Progenitor cell of endocrine pancreas (in vitro differentiated cells): ENCODE measurements at regions not wholly inside any gene's neighbourhood (a gene's known extent, or its start where the extent isn't known, plus 50 kb on each side); places are given as distances from the start of the nearest gene placed in this dataset.

ENCODE experiments used
- DNase-seq: peaks from one replicate; pipeline ENCODE4 v3.0.0; 2021; ENCODE audit warnings: low spot score; ENCODE audit not compliant: unreplicated experiment
- H3K27ac Mint-ChIP-seq: 2 replicates; pipeline ENCODE4 v1.8.0; 2021; ENCODE audit warnings: mild to moderate bottlenecking, moderate library complexity, mixed read lengths
- H3K27me3 Mint-ChIP-seq: 2 replicates; pipeline ENCODE4 v1.8.0; 2021; ENCODE audit warnings: mixed read lengths
- H3K36me3 Mint-ChIP-seq: 2 replicates; pipeline ENCODE4 v1.8.0; 2022; ENCODE audit warnings: mixed read lengths; ENCODE audit not compliant: insufficient read depth
- H3K4me1 Mint-ChIP-seq: 2 replicates; pipeline ENCODE4 v1.8.0; 2021; ENCODE audit warnings: low read depth, mixed read lengths
- H3K4me3 Mint-ChIP-seq: 2 replicates; pipeline ENCODE4 v1.8.0; 2021; ENCODE audit warnings: low read depth, mild to moderate bottlenecking, moderate library complexity, mixed read lengths
- H3K9me3 Mint-ChIP-seq: 2 replicates; pipeline ENCODE4 v1.8.0; 2021; ENCODE audit warnings: low read depth, mixed read lengths
- TF ChIP-seq, protein P1 (sequence below): fragments of 200-600 bp; sonication (generic); IDR thresholded peaks from one replicate; pipeline ENCODE4 v1.5.0; 2021; ENCODE audit warnings: antibody characterized with exemption, mild to moderate bottlenecking; ENCODE audit not compliant: unreplicated experiment

DNA sequence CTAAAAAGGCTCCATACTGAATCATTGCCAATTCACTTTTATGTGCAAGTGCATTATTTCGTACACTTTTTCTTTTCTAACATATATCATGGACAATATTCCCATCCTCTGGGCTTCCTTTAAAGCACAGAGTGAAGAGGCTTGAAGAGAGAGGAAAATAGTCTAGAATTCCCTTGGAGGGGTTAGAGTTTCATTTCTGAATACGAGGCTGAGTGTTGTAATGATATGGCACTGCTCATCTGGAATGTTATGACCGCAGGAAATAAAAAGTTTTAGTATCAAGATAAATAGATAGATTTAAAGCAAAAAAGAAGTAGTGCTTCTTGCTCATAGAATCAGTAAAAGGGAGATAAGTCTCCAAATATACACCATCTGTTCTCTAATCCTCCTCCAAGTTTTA is 412.3 kb upstream of the SLITRK1 start:
- H3K27ac Mint-ChIP-seq = no peak overlapping the region
- H3K9me3 Mint-ChIP-seq = peaks cover 17% of the 10 kb centered on the region
- H3K4me3 Mint-ChIP-seq = no peak overlapping the region
- TF ChIP-seq, protein P1, sequence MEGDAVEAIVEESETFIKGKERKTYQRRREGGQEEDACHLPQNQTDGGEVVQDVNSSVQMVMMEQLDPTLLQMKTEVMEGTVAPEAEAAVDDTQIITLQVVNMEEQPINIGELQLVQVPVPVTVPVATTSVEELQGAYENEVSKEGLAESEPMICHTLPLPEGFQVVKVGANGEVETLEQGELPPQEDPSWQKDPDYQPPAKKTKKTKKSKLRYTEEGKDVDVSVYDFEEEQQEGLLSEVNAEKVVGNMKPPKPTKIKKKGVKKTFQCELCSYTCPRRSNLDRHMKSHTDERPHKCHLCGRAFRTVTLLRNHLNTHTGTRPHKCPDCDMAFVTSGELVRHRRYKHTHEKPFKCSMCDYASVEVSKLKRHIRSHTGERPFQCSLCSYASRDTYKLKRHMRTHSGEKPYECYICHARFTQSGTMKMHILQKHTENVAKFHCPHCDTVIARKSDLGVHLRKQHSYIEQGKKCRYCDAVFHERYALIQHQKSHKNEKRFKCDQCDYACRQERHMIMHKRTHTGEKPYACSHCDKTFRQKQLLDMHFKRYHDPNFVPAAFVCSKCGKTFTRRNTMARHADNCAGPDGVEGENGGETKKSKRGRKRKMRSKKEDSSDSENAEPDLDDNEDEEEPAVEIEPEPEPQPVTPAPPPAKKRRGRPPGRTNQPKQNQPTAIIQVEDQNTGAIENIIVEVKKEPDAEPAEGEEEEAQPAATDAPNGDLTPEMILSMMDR = no peak
- no peaks in the 10 kb centered on the region for H3K27me3 Mint-ChIP-seq
- peaks cover 1% of the 10 kb centered on the region for H3K36me3 Mint-ChIP-seq
- H3K4me1 Mint-ChIP-seq = peaks cover 22% of the 10 kb centered on the region
- DNase-seq = no peak

DNA sequence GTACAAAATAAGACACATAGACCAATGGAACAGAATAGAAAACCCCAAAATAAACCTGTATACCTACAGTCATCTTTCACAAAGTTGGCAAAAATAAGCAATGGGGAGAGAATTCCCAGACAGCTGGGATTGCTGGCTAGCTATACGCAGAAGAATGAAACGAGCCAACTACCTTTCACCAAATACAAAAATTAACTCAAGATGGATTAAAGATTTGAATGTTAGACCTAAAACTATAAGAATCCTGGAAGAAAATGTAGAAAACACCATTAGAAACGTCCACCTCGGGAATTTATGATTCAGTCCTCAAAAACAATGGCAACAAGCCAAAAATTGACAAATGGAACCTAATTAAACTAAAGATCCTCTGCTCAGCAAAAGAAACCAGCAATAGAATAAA is 408.1 kb upstream of the SLITRK1 start:
- H3K27me3 Mint-ChIP-seq = no peaks in the 10 kb centered on the region
- DNase-seq = no peak

DNA sequence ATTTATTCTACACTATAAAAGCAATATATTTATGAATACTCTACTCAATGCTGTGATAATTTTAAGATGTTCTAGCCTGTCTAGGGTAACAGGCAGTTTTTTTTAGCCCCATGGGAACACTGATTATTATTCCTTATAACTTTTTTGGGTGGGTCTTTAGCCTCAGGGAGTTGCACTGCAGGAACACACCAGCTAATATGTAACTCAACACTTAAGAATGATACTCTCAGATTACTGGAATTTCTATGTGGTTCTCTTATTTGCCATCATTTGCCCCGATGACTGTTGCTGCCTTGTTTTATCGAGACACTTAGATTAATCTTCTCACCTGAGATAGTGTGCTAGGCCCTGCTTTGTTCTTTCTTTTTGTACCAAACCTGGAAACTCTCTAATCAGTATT is 396.9 kb upstream of the SLITRK1 start:
- peaks cover 4% of the 10 kb centered on the region for H3K4me1 Mint-ChIP-seq
- H3K4me3 Mint-ChIP-seq = no peak overlapping the region
- H3K27ac Mint-ChIP-seq = no peak overlapping the region
- H3K9me3 Mint-ChIP-seq = no peaks in the 10 kb centered on the region
- TF ChIP-seq, protein P1 = no peak
- no peak for DNase-seq
- no peaks in the 10 kb centered on the region for H3K36me3 Mint-ChIP-seq
- no peaks in the 10 kb centered on the region for H3K27me3 Mint-ChIP-seq

More for the DNA sequence above, 408.1 kb upstream of the SLITRK1 start:
- TF ChIP-seq, protein P1 = no peak
- Mint-ChIP-seq H3K4me3 (no peak overlapping the region), H3K36me3 (no peaks in the 10 kb centered on the region), H3K27ac (no peak overlapping the region), H3K4me1 (peaks cover 6% of the 10 kb centered on the region), H3K9me3 (peaks cover 4% of the 10 kb centered on the region)

DNA sequence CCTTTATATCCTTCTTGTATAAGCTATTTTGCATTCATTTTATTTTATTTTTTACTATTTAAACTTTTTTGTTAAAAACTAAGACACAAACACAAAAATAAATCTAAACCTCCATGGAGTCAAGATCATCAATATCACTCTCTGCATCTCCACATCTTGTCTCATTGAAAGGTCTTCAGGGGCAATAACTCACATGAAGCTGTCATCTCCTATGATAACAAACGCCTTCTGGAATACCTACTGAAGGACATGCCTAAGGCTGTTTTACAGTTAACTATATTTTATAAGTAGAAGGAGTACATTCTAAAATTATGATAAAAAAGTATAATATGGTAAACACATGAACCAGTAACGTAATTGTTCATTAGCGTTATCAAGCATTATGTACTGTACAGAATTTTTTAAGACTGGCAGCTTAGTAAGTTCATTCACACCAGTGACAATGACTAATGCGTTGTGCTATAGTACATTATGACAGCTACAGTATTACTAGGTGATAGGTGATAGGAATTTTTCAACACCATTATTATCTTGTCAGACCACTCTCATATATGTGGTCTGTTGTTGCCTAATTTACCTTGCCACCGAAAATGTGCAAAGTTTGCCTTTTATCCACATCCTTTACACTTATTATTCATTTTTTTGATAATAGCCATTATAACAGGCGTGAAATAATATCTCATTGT is 390.7 kb upstream of the SLITRK1 start:
- Mint-ChIP-seq H3K27me3 (no peaks in the 10 kb centered on the region), H3K36me3 (no peaks in the 10 kb centered on the region), H3K9me3 (no peaks in the 10 kb centered on the region), H3K4me1 (peaks cover 2% of the 10 kb centered on the region), H3K4me3 (no peak overlapping the region), H3K27ac (no peak overlapping the region)
- TF ChIP-seq, protein P1 = no peak
- DNase-seq = no peak

DNA sequence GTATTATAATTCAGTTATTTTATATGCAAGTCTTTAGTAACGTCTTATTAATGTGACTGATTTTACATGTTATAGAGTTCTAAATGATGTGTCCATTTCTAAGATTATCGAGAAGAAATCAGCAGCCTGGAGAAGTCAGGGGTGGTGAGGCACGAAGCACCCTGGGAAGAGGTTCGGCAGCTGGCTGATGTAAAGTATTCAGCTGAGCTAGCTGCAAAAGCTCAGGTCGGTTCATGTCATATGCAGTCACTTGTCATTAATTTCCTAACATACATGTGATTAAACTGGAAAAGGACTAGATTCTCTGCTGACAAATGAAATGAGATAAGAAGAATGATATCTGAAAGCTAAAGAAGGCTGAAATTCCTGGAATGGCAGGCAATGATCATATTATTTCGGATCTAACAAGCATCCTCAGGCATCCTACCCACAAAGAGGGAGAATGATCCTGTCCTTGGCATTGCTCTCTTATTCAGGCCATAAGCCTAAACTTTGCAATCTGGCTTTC is 383.0 kb upstream of the SLITRK1 start:
- no peaks in the 10 kb centered on the region for H3K36me3 Mint-ChIP-seq
- H3K9me3 Mint-ChIP-seq = no peaks in the 10 kb centered on the region

More for the DNA sequence above, 383.0 kb upstream of the SLITRK1 start:
- H3K4me3 Mint-ChIP-seq = no peak overlapping the region
- H3K27me3 Mint-ChIP-seq = no peaks in the 10 kb centered on the region
- H3K27ac Mint-ChIP-seq = no peak overlapping the region
- no peak for DNase-seq
- H3K4me1 Mint-ChIP-seq = peaks cover 2% of the 10 kb centered on the region
- TF ChIP-seq, protein P1 = no peak
